GM23338 (cell line): ENCODE measurements at regions not wholly inside any gene's neighbourhood (a gene's known extent, or its start where the extent isn't known, plus 50 kb on each side); places are given as distances from the start of the nearest gene placed in this dataset.

ENCODE experiments used
- ATAC-seq: fragments of 200-7000 bp; cut with Tn5 transposase; 3 replicates; pipeline ENCODE4 v1.9.1; 2020
- DNase-seq: peaks from one replicate; pipeline ENCODE4 v3.0.0-alpha.2; 2015; ENCODE audit warnings: low spot score
- H2AFZ ChIP-seq: fragments of 200-600 bp; sonication (generic); 2 replicates; pipeline ENCODE4 v1.8.0; 2016; ENCODE audit warnings: antibody characterized with exemption, mild to moderate bottlenecking, moderate library complexity
- H3F3A ChIP-seq: fragments of 200-600 bp; sonication (generic); replicated peaks from 2 replicates; pipeline ENCODE4 v1.8.0; 2017; ENCODE audit warnings: antibody characterized with exemption, mixed run types, low read depth
- H3K27ac ChIP-seq: fragments of 200-600 bp; sonication (generic); 2 replicates; pipeline ENCODE4 v1.6.1; 2016; ENCODE audit warnings: low read depth
- H3K27me3 ChIP-seq: fragments of 200-600 bp; sonication (generic); 2 replicates; pipeline ENCODE4 v1.8.0; 2016; ENCODE audit warnings: mild to moderate bottlenecking, mixed run types, moderate library complexity; ENCODE audit not compliant: insufficient read depth
- H3K36me3 ChIP-seq: fragments of 200-600 bp; sonication (generic); 2 replicates; pipeline ENCODE4 v1.8.0; 2016; ENCODE audit warnings: mild to moderate bottlenecking; ENCODE audit not compliant: insufficient read depth
- H3K4me1 ChIP-seq: fragments of 200-600 bp; sonication (generic); 2 replicates; pipeline ENCODE4 v1.8.0; 2016; ENCODE audit warnings: mild to moderate bottlenecking, moderate library complexity; ENCODE audit not compliant: insufficient read depth
- H3K4me2 ChIP-seq: fragments of 200-600 bp; sonication (generic); 2 replicates; pipeline ENCODE4 v1.7.1; 2017; ENCODE audit warnings: mixed run types
- H3K4me3 ChIP-seq: fragments of 200-600 bp; sonication (generic); 2 replicates; pipeline ENCODE4 v1.6.1; 2016; ENCODE audit warnings: mixed run types
- H3K79me2 ChIP-seq: fragments of 200-600 bp; sonication (generic); replicated peaks from 2 replicates; pipeline ENCODE4 v1.8.0; 2017; ENCODE audit warnings: mild to moderate bottlenecking; ENCODE audit not compliant: insufficient read depth
- H3K9me2 ChIP-seq: fragments of 200-600 bp; sonication (generic); 2 replicates; pipeline ENCODE4 v1.8.0; 2017; ENCODE audit not compliant: insufficient read depth
- H4K20me1 ChIP-seq: fragments of 200-600 bp; sonication (generic); replicated peaks from 2 replicates; pipeline ENCODE4 v1.8.0; 2017; ENCODE audit warnings: mild to moderate bottlenecking; ENCODE audit not compliant: insufficient read depth
- H3K27ac Mint-ChIP-seq: 2 replicates; pipeline ENCODE4 v1.8.0; 2020; ENCODE audit warnings: inconsistent platforms, mild to moderate bottlenecking, moderate library complexity, mixed read lengths
- H3K27me3 Mint-ChIP-seq: 3 replicates; pipeline ENCODE4 v1.8.0; 2022; ENCODE audit warnings: low read depth, mild to moderate bottlenecking, moderate library complexity, mixed read lengths, inconsistent platforms; ENCODE audit not compliant: insufficient read depth, poor library complexity
- H3K36me3 Mint-ChIP-seq: 3 replicates; pipeline ENCODE4 v1.8.0; 2021; ENCODE audit warnings: low read depth, mild to moderate bottlenecking, inconsistent platforms, moderate library complexity, mixed read lengths
- H3K4me1 Mint-ChIP-seq: 3 replicates; pipeline ENCODE4 v1.8.0; 2020; ENCODE audit warnings: mild to moderate bottlenecking, inconsistent platforms, mixed read lengths
- H3K4me3 Mint-ChIP-seq: 3 replicates; pipeline ENCODE4 v1.8.0; 2021; ENCODE audit warnings: moderate library complexity, mild to moderate bottlenecking, inconsistent platforms, mixed read lengths
- H3K9me3 Mint-ChIP-seq: 3 replicates; pipeline ENCODE4 v1.8.0; 2020; ENCODE audit warnings: moderate library complexity, mild to moderate bottlenecking, inconsistent platforms, mixed read lengths
- CREB1 ChIP-seq: fragments of 250-450 bp; sonication (Bioruptor Pico); IDR thresholded peaks from 2 replicates; pipeline ENCODE4 v1.5.0; 2020; ENCODE audit warnings: low read depth, mild to moderate bottlenecking, moderate library complexity
- EZH2 ChIP-seq: fragments of 200-600 bp; sonication (generic); IDR thresholded peaks from one replicate; pipeline ENCODE4 v1.8.0; 2017; ENCODE audit warnings: antibody characterized with exemption, mild to moderate bottlenecking, low read depth; ENCODE audit not compliant: unreplicated experiment
- EZH2phosphoT487 ChIP-seq: fragments of 200-600 bp; sonication (generic); IDR thresholded peaks from one replicate; pipeline ENCODE4 v1.8.1; 2018; ENCODE audit warnings: antibody characterized with exemption; ENCODE audit not compliant: unreplicated experiment
- JUNB ChIP-seq: IDR thresholded peaks from one replicate; pipeline ENCODE4 v1.6.1; 2016; ENCODE audit warnings: antibody characterized with exemption; ENCODE audit not compliant: unreplicated experiment
- NANOG ChIP-seq: IDR thresholded peaks from 2 replicates; pipeline ENCODE4 v1.6.1; 2016; ENCODE audit warnings: antibody characterized with exemption, borderline replicate concordance
- POLR2AphosphoS5 ChIP-seq: IDR thresholded peaks from 2 replicates; pipeline ENCODE4 v1.6.1; 2016; ENCODE audit warnings: antibody characterized with exemption, low read depth
- STAT1 ChIP-seq: IDR thresholded peaks from one replicate; pipeline ENCODE4 v1.6.1; 2016; ENCODE audit warnings: antibody characterized with exemption; ENCODE audit not compliant: unreplicated experiment
- ZNF114 ChIP-seq: fragments of 250-450 bp; sonication (Bioruptor Pico); IDR thresholded peaks from 2 replicates; pipeline ENCODE4 v1.5.0; 2020; ENCODE audit warnings: mild to moderate bottlenecking, moderate library complexity
- ZNF331 ChIP-seq: fragments of 250-450 bp; sonication (Bioruptor Pico); IDR thresholded peaks from 2 replicates; pipeline ENCODE4 v1.5.0; 2020; ENCODE audit warnings: low read depth, mild to moderate bottlenecking, moderate library complexity
- TF ChIP-seq, protein P1 (sequence below): fragments of 250-450 bp; sonication (Bioruptor Pico); IDR thresholded peaks from 2 replicates; pipeline ENCODE4 v1.5.0; 2020; ENCODE audit warnings: mild to moderate bottlenecking, moderate library complexity
- TF ChIP-seq, protein P2 (sequence below): IDR thresholded peaks from one replicate; pipeline ENCODE4 v1.6.1; 2018; ENCODE audit warnings: antibody characterized with exemption; ENCODE audit not compliant: unreplicated experiment
- TF ChIP-seq, protein P3 (sequence below), 2 experiments: fragments of 200-600 bp in 1 of 2; sonication (generic) in 1 of 2; conservative IDR thresholded peaks; 2 replicates each; pipeline versions ENCODE4 v1.5.1 to v1.6.1; 2016 to 2017; ENCODE audit warnings: antibody characterized with exemption in 2 of 2, low read depth in 2 of 2, mild to moderate bottlenecking in 2 of 2, moderate library complexity in 1 of 2
- TF ChIP-seq, protein P4 (sequence below): IDR thresholded peaks from 2 replicates; pipeline ENCODE4 v1.6.1; 2016; ENCODE audit warnings: antibody characterized with exemption

DNA sequence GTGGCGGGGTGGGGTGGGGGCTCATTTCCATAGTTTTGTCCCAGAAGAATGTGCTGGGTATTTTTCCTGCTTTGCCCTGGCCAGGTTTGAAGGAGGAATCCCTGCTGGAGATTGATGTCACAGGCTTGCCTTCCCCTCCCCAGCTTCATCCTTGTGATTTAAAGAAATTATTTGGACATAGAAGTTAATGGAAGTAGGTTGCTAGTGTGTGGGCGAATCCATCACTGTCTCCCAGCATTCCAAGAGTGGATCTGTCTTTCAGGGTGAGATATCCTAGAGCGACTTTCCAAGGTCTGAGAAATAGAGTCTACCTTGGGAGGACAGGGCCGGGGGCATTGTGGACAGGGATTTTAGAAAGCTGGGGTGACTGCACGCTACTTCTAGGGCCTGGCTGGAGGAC, 64.9 kb upstream of the HSPA9 start:
- H3K9me2 ChIP-seq = no peaks in the 10 kb centered on the region
- H3K27ac ChIP-seq = no peak overlapping the region
- no peak overlapping the region for H3K4me3 ChIP-seq
- no peaks in the 10 kb centered on the region for H3K79me2 ChIP-seq
- TF ChIP-seq, protein P1, sequence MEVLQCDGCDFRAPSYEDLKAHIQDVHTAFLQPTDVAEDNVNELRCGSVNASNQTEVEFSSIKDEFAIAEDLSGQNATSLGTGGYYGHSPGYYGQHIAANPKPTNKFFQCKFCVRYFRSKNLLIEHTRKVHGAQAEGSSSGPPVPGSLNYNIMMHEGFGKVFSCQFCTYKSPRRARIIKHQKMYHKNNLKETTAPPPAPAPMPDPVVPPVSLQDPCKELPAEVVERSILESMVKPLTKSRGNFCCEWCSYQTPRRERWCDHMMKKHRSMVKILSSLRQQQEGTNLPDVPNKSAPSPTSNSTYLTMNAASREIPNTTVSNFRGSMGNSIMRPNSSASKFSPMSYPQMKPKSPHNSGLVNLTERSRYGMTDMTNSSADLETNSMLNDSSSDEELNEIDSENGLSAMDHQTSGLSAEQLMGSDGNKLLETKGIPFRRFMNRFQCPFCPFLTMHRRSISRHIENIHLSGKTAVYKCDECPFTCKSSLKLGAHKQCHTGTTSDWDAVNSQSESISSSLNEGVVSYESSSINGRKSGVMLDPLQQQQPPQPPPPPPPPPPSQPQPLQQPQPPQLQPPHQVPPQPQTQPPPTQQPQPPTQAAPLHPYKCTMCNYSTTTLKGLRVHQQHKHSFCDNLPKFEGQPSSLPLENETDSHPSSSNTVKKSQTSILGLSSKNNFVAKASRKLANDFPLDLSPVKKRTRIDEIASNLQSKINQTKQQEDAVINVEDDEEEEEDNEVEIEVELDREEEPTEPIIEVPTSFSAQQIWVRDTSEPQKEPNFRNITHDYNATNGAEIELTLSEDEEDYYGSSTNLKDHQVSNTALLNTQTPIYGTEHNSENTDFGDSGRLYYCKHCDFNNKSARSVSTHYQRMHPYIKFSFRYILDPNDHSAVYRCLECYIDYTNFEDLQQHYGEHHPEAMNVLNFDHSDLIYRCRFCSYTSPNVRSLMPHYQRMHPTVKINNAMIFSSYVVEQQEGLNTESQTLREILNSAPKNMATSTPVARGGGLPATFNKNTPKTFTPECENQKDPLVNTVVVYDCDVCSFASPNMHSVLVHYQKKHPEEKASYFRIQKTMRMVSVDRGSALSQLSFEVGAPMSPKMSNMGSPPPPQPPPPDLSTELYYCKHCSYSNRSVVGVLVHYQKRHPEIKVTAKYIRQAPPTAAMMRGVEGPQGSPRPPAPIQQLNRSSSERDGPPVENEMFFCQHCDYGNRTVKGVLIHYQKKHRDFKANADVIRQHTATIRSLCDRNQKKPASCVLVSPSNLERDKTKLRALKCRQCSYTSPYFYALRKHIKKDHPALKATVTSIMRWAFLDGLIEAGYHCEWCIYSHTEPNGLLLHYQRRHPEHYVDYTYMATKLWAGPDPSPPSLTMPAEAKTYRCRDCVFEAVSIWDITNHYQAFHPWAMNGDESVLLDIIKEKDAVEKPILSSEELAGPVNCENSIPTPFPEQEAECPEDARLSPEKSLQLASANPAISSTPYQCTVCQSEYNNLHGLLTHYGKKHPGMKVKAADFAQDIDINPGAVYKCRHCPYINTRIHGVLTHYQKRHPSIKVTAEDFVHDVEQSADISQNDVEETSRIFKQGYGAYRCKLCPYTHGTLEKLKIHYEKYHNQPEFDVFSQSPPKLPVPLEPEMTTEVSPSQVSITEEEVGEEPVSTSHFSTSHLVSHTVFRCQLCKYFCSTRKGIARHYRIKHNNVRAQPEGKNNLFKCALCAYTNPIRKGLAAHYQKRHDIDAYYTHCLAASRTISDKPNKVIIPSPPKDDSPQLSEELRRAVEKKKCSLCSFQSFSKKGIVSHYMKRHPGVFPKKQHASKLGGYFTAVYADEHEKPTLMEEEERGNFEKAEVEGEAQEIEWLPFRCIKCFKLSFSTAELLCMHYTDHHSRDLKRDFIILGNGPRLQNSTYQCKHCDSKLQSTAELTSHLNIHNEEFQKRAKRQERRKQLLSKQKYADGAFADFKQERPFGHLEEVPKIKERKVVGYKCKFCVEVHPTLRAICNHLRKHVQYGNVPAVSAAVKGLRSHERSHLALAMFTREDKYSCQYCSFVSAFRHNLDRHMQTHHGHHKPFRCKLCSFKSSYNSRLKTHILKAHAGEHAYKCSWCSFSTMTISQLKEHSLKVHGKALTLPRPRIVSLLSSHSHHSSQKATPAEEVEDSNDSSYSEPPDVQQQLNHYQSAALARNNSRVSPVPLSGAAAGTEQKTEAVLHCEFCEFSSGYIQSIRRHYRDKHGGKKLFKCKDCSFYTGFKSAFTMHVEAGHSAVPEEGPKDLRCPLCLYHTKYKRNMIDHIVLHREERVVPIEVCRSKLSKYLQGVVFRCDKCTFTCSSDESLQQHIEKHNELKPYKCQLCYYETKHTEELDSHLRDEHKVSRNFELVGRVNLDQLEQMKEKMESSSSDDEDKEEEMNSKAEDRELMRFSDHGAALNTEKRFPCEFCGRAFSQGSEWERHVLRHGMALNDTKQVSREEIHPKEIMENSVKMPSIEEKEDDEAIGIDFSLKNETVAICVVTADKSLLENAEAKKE (CRISPR knock-in tag) = no peak
- TF ChIP-seq CREB1 (CRISPR knock-in tag) (no peak), ZNF114 (no peak), EZH2phosphoT487 (no peak), STAT1 (no peak), ZNF331 (CRISPR knock-in tag) (no peak), POLR2AphosphoS5 (no peak), NANOG (no peak), EZH2 (no peak), JUNB (no peak)
- TF ChIP-seq, protein P2, sequence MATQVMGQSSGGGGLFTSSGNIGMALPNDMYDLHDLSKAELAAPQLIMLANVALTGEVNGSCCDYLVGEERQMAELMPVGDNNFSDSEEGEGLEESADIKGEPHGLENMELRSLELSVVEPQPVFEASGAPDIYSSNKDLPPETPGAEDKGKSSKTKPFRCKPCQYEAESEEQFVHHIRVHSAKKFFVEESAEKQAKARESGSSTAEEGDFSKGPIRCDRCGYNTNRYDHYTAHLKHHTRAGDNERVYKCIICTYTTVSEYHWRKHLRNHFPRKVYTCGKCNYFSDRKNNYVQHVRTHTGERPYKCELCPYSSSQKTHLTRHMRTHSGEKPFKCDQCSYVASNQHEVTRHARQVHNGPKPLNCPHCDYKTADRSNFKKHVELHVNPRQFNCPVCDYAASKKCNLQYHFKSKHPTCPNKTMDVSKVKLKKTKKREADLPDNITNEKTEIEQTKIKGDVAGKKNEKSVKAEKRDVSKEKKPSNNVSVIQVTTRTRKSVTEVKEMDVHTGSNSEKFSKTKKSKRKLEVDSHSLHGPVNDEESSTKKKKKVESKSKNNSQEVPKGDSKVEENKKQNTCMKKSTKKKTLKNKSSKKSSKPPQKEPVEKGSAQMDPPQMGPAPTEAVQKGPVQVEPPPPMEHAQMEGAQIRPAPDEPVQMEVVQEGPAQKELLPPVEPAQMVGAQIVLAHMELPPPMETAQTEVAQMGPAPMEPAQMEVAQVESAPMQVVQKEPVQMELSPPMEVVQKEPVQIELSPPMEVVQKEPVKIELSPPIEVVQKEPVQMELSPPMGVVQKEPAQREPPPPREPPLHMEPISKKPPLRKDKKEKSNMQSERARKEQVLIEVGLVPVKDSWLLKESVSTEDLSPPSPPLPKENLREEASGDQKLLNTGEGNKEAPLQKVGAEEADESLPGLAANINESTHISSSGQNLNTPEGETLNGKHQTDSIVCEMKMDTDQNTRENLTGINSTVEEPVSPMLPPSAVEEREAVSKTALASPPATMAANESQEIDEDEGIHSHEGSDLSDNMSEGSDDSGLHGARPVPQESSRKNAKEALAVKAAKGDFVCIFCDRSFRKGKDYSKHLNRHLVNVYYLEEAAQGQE = no peak
- TF ChIP-seq, protein P3, sequence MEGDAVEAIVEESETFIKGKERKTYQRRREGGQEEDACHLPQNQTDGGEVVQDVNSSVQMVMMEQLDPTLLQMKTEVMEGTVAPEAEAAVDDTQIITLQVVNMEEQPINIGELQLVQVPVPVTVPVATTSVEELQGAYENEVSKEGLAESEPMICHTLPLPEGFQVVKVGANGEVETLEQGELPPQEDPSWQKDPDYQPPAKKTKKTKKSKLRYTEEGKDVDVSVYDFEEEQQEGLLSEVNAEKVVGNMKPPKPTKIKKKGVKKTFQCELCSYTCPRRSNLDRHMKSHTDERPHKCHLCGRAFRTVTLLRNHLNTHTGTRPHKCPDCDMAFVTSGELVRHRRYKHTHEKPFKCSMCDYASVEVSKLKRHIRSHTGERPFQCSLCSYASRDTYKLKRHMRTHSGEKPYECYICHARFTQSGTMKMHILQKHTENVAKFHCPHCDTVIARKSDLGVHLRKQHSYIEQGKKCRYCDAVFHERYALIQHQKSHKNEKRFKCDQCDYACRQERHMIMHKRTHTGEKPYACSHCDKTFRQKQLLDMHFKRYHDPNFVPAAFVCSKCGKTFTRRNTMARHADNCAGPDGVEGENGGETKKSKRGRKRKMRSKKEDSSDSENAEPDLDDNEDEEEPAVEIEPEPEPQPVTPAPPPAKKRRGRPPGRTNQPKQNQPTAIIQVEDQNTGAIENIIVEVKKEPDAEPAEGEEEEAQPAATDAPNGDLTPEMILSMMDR (conservative IDR thresholded peaks at IDR 0.05; ENCODE audit: low read depth in 2 of 2) = no peak
- TF ChIP-seq, protein P4, sequence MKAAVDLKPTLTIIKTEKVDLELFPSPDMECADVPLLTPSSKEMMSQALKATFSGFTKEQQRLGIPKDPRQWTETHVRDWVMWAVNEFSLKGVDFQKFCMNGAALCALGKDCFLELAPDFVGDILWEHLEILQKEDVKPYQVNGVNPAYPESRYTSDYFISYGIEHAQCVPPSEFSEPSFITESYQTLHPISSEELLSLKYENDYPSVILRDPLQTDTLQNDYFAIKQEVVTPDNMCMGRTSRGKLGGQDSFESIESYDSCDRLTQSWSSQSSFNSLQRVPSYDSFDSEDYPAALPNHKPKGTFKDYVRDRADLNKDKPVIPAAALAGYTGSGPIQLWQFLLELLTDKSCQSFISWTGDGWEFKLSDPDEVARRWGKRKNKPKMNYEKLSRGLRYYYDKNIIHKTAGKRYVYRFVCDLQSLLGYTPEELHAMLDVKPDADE = no peak
- Mint-ChIP-seq H3K27ac (no peak overlapping the region), H3K4me3 (no peak overlapping the region), H3K9me3 (no peaks in the 10 kb centered on the region), H3K27me3 (peaks cover 12% of the 10 kb centered on the region), H3K36me3 (no peaks in the 10 kb centered on the region), H3K4me1 (peaks cover 36% of the 10 kb centered on the region)
- no peaks in the 10 kb centered on the region for H3F3A ChIP-seq
- H4K20me1 ChIP-seq = no peaks in the 10 kb centered on the region
- H3K36me3 ChIP-seq = no peaks in the 10 kb centered on the region
- no peak overlapping the region for H3K4me2 ChIP-seq
- DNase-seq (no peak), ATAC-seq (no peak)
- H3K27me3 ChIP-seq = no peaks in the 10 kb centered on the region
- peaks cover 26% of the 10 kb centered on the region for H3K4me1 ChIP-seq
- peak overlapping the region; percentile 63; the same call in 1 of the 2 replicates for H2AFZ ChIP-seq
